Common myeloid progenitor, CD34-positive (primary cell): ENCODE measurements at regions not wholly inside any gene's neighbourhood (a gene's known extent, or its start where the extent isn't known, plus 50 kb on each side); places are given as distances from the start of the nearest gene placed in this dataset.

Experiments used
- CTCF ChIA-PET: fragments of 350-600 bp; sonication (Branson Sonifier 250); formaldehyde crosslinking; loops from one replicate; lab custom pipeline; 2021; ENCODE audit warnings: antibody characterized with exemption; lab: Charles Lee
- POLR2A ChIA-PET: fragments of 350-600 bp; sonication (Branson Sonifier 250); formaldehyde crosslinking; loops from one replicate; lab custom pipeline; 2021; ENCODE audit warnings: antibody characterized with exemption; lab: Charles Lee
- DNase-seq, 3 donors: peaks; one replicate each; pipeline versions ENCODE4 v3.0.0 to v3.0.0-alpha.2; 2013
- H3K27ac ChIP-seq, 2 experiments: 1 replicate in 1 of 2; 2 replicates in 1 of 2; pipeline ENCODE4 v1.7.0; 2013; ENCODE audit warnings: inconsistent platforms in 2 of 2, low read length in 2 of 2, mild to moderate bottlenecking in 2 of 2, low read depth in 1 of 2, moderate library complexity in 1 of 2; ENCODE audit not compliant: severe bottlenecking in 2 of 2, insufficient read depth in 1 of 2, poor library complexity in 1 of 2
- H3K27me3 ChIP-seq, 5 experiments: replicated peaks in 2 of 5; 1 replicate in 3 of 5; 2 replicates in 2 of 5; pipeline versions ENCODE4 v1.6.1 to v1.7.0; 2013; ENCODE audit warnings: low read length in 4 of 5, mild to moderate bottlenecking in 2 of 5, moderate library complexity in 2 of 5, inconsistent platforms in 1 of 5; ENCODE audit not compliant: insufficient read depth in 5 of 5, control insufficient read depth in 4 of 5
- H3K36me3 ChIP-seq, 4 experiments: 1 replicate in 2 of 4; 2 replicates in 2 of 4; pipeline versions ENCODE4 v1.6.1 to v1.7.0; 2013; ENCODE audit warnings: low read length in 3 of 4, control low read depth in 1 of 4, mild to moderate bottlenecking in 1 of 4; ENCODE audit not compliant: control insufficient read depth in 4 of 4, insufficient read depth in 4 of 4
- H3K4me1 ChIP-seq, 4 experiments: 1 replicate in 3 of 4; 2 replicates in 1 of 4; pipeline versions ENCODE4 v1.6.1 to v1.7.1; 2013; ENCODE audit warnings: low read length in 3 of 4, mild to moderate bottlenecking in 3 of 4, control low read depth in 1 of 4, inconsistent platforms in 1 of 4, moderate library complexity in 1 of 4; ENCODE audit not compliant: control insufficient read depth in 4 of 4, insufficient read depth in 4 of 4; ENCODE audit errors: control extremely low read depth in 1 of 4
- H3K4me3 ChIP-seq, 7 experiments: 1 replicate in 4 of 7; 2 replicates in 3 of 7; pipeline versions ENCODE4 v1.5.1 to v1.7.0; 2013; ENCODE audit warnings: mild to moderate bottlenecking in 7 of 7, low read length in 6 of 7, moderate library complexity in 6 of 7, inconsistent platforms in 2 of 7, low read depth in 2 of 7, control low read depth in 1 of 7; ENCODE audit not compliant: insufficient read depth in 4 of 7, control insufficient read depth in 1 of 7; ENCODE audit errors: extremely low read depth in 1 of 7
- H3K9me3 ChIP-seq, 5 experiments: 1 replicate in 4 of 5; 2 replicates in 1 of 5; pipeline versions ENCODE4 v1.6.1 to v1.7.1; 2013; ENCODE audit warnings: low read length in 4 of 5, mild to moderate bottlenecking in 2 of 5, inconsistent platforms in 1 of 5, low read depth in 1 of 5, moderate library complexity in 1 of 5; ENCODE audit not compliant: control insufficient read depth in 4 of 5, insufficient read depth in 2 of 5; ENCODE audit errors: control extremely low read depth in 1 of 5
- WGBS: methylation state at CpG from one replicate; pipeline ENCODE4 v1.1.5; 2013; ENCODE audit not compliant: insufficient coverage; 5-methylcytosine and 5-hydroxymethylcytosine counted together

GRCh38 chr6:125596020-125596419 is 153.4 kb upstream of the HEY2 start:
- peaks cover 0 to 2% (median 0%) of the 10 kb centered on the region in 5 experiments for H3K27me3 ChIP-seq
- H3K36me3 ChIP-seq = no peaks in the 10 kb centered on the region
- WGBS = 94% methylated on average over 2 of the region's 3 CpGs
- H3K27ac ChIP-seq = no peak overlapping the region
- POLR2A ChIA-PET = no interaction called here
- DNase-seq = no peak
- no peaks in the 10 kb centered on the region for H3K4me1 ChIP-seq
- no peak overlapping the region for H3K4me3 ChIP-seq
- no peaks in the 10 kb centered on the region for H3K9me3 ChIP-seq
- CTCF ChIA-PET = no interaction called here

GRCh38 chr6:125597411-125598253 is 151.8 kb upstream of the HEY2 start:
- POLR2A ChIA-PET = no interaction called here

GRCh38 chr6:125598422-125598821 is 151.0 kb upstream of the HEY2 start:
- ChIA-PET POLR2A (no interaction called here), CTCF (no interaction called here)
- DNase-seq = peak in 2 of 3 donors; percentile 1 to 5

More at GRCh38 chr6:125597411-125598253, 151.8 kb upstream of the HEY2 start:
- 95% methylated on average over 5 of the region's 7 CpGs for WGBS
- Histone ChIP-seq H3K36me3 (no peaks in the 10 kb centered on the region), H3K4me1 (no peaks in the 10 kb centered on the region), H3K27ac (no peak overlapping the region), H3K27me3 (peaks cover 0 to 5% (median 0%) of the 10 kb centered on the region in 5 experiments), H3K9me3 (no peaks in the 10 kb centered on the region), H3K4me3 (no peak overlapping the region)
- CTCF ChIA-PET = no interaction called here
- no peak for DNase-seq

GRCh38 chr6:125604257-125604656 is 145.2 kb upstream of the HEY2 start:
- H3K36me3 ChIP-seq = no peaks in the 10 kb centered on the region
- no peaks in the 10 kb centered on the region for H3K4me1 ChIP-seq
- CTCF ChIA-PET = no interaction called here
- no peak overlapping the region for H3K27ac ChIP-seq
- peaks cover 0 to 2% (median 0%) of the 10 kb centered on the region in 5 experiments for H3K27me3 ChIP-seq
- no peak overlapping the region for H3K4me3 ChIP-seq
- H3K9me3 ChIP-seq = peaks cover 0 to 4% (median 0%) of the 10 kb centered on the region in 5 experiments
- POLR2A ChIA-PET = no interaction called here
- DNase-seq = no peak
- no CpG with 5 or more reads among the region's 1 CpG for WGBS

More at GRCh38 chr6:125598422-125598821, 151.0 kb upstream of the HEY2 start:
- H3K9me3 ChIP-seq = peaks cover 0 to 3% (median 0%) of the 10 kb centered on the region in 5 experiments
- H3K27me3 ChIP-seq = peaks cover 0 to 5% (median 0%) of the 10 kb centered on the region in 5 experiments
- H3K36me3 ChIP-seq = no peaks in the 10 kb centered on the region
- H3K4me3 ChIP-seq = no peak overlapping the region
- WGBS = 100% methylated on average over 4 of the region's 5 CpGs
- no peak overlapping the region for H3K27ac ChIP-seq
- no peaks in the 10 kb centered on the region for H3K4me1 ChIP-seq

DNA sequence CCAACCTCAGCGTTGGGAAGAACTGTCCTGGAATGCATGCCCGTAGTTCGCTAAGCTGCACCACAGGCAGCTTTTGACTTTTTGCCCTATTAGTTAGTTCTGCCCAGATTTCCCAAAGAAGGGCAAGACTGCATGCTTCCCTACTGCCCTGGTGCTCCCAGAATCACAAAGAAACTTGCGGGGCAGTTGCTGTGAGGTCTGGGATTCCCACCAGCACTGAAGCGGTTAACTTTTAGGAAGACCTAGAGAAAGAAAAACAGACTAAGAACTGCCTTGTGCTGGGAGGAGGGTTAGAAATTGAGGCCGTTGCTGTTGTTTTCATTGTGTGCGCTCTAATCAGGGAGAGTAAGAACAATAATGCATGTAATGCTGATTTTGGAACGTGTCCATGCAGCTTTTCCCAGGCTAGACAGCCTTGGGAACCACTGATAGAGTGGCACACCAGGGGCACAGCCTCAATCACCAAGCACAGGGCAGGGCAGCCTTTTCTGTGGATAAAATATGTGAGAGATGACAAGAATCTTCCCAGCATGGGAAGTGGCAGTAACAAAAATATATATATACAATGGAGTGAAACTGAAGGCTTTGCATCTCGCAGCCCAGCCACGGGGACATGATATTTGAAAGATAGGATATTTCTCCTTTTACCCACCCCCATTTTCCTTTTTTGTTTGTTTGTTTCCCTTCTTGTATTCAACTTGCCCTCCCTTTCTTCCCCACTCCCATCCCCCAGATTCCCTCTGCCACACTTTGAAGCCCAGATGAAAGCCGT is 137.7 kb upstream of the HEY2 start:
- H3K4me1 ChIP-seq = no peaks in the 10 kb centered on the region
- H3K9me3 ChIP-seq = peaks cover 0 to 1% (median 0%) of the 10 kb centered on the region in 5 experiments
- no peaks in the 10 kb centered on the region for H3K36me3 ChIP-seq
- H3K27me3 ChIP-seq = no peaks in the 10 kb centered on the region
- no peak overlapping the region for H3K27ac ChIP-seq
- DNase-seq = no peak
- no peak overlapping the region for H3K4me3 ChIP-seq
- POLR2A ChIA-PET = no interaction called here
- CTCF ChIA-PET = no interaction called here
- WGBS = 99% methylated on average over 11 of the region's 11 CpGs

DNA sequence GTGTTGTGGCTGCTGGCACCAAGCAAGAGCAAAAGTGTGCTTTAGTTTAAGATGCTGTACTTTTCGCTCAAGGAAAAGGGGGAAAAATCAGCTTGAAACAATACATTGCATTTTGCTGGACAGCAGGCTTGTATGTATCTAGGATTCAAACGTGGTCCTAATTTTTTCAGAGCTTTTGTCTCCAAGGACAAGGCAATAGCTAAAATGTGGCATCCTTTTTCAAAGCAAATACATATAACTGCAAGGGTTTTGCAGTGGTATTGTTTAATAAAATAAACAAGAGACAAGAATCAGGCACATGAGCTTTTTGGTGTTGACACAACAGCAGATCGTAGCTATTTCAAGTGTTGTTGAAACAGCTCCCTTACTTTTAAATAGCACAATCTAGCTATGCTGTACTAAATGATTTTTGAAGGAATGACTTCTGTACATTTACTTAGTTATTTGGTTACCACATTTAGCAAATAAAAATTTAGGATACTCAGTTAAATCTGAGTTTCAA is 137.0 kb upstream of the HEY2 start:
- 100% methylated on average over 2 of the region's 3 CpGs for WGBS

More for the DNA sequence above, 137.0 kb upstream of the HEY2 start:
- no peaks in the 10 kb centered on the region for H3K4me1 ChIP-seq
- CTCF ChIA-PET = no interaction called here
- POLR2A ChIA-PET = interaction anchor here (0.5 kb wide), 1 partner anchor 106 kb away, joined by 3 read pairs; no protein-coding TSS in a partner anchor
- no peak overlapping the region for H3K27ac ChIP-seq
- H3K4me3 ChIP-seq = no peak overlapping the region
- H3K36me3 ChIP-seq = no peaks in the 10 kb centered on the region
- DNase-seq = no peak
- no peaks in the 10 kb centered on the region for H3K27me3 ChIP-seq
- H3K9me3 ChIP-seq = peaks cover 0 to 1% (median 0%) of the 10 kb centered on the region in 5 experiments
